ENCODE measurements at regions not wholly inside any gene's neighbourhood (a gene's known extent, or its start where the extent isn't known, plus 50 kb on each side); places are given as distances from the start of the nearest gene placed in this dataset.

- no peaks in the 10 kb centered on the region for H3K27me3 ChIP-seq (replicated peaks in 1 of 4; ENCODE audit: control extremely low read depth in 1 of 4, control insufficient read depth in 3 of 4, insufficient read depth in 4 of 4, low read length in 3 of 4)
- POLR2A ChIA-PET, result no interaction called here
- H3K79me2 ChIP-seq (ENCODE audit: control insufficient read depth, insufficient read depth, low read length), result no peaks in the 10 kb centered on the region
- no peaks in the 10 kb centered on the region for H3K9me3 Mint-ChIP-seq (ENCODE audit: insufficient read depth)
- H3K4me1 Mint-ChIP-seq, result no peaks in the 10 kb centered on the region
- no peaks in the 10 kb centered on the region for H4K20me1 ChIP-seq (ENCODE audit: control insufficient read depth, insufficient read depth, low read length, poor library complexity, severe bottlenecking)
- no peak overlapping the region for H3K4me3 Mint-ChIP-seq
- WGBS (ENCODE audit: insufficient coverage), result no CpG with 5 or more reads among the region's 1 CpG
- H3K36me3 ChIP-seq (replicated peaks in 1 of 2; ENCODE audit: control extremely low read depth in 1 of 2, control insufficient read depth in 1 of 2, extremely low read depth in 1 of 2, insufficient read depth in 2 of 2, low read length in 1 of 2), result no peaks in the 10 kb centered on the region
- H3K27ac ChIP-seq (ENCODE audit: low read length in 2 of 2), result no peak overlapping the region
- no peaks in the 10 kb centered on the region for H3K4me1 ChIP-seq (ENCODE audit: control insufficient read depth in 2 of 2, insufficient read depth in 2 of 2, low read length in 2 of 2)
- H3K27ac Mint-ChIP-seq, result no peak overlapping the region
- intact Hi-C loops (cut with micrococcal nuclease), result no loop called here
- CTCF ChIA-PET, result no interaction called here
- no peak for ATAC-seq (ENCODE audit: low read depth)
- no peak overlapping the region for H3K4me3 ChIP-seq (ENCODE audit: control extremely low read depth in 1 of 5, extremely low read depth in 1 of 5, insufficient read depth in 1 of 5, low read depth in 2 of 5, low read length in 4 of 5)
- no peak overlapping the region for H2AFZ ChIP-seq (ENCODE audit: insufficient read depth, low read depth, low read length, poor library complexity, severe bottlenecking)
- no peak overlapping the region for H3K9ac ChIP-seq (ENCODE audit: low read length)
- H3K4me2 ChIP-seq (replicated peaks; ENCODE audit: low read depth, low read length, poor library complexity, severe bottlenecking), result no peak overlapping the region
- no peak for DNase-seq
- TF ChIP-seq EZH2 (IDR thresholded peaks at IDR 0.05; ENCODE audit: borderline replicate concordance, insufficient read depth, low read depth, low read length, poor library complexity, severe bottlenecking) (no peak), CTCF (IDR thresholded peaks at IDR 0.05) (no peak)
- H3K27me3 Mint-ChIP-seq, result peaks cover 12% of the 10 kb centered on the region
- H3K9me3 ChIP-seq (ENCODE audit: control extremely low read depth in 1 of 3, control insufficient read depth in 2 of 3, insufficient read depth in 1 of 3, low read length in 2 of 3), result no peaks in the 10 kb centered on the region
These were observed 169.1 kb upstream of the THUMPD2 start for GRCh38 chr2:39948016-39948719.

GRCh38 chr2:39947294-39948015 lies 168.4 kb upstream of the THUMPD2 start:
- CTCF ChIA-PET, result no interaction called here
- no peaks in the 10 kb centered on the region for H4K20me1 ChIP-seq (ENCODE audit: control insufficient read depth, insufficient read depth, low read length, poor library complexity, severe bottlenecking)
- Mint-ChIP-seq H3K4me1 (no peaks in the 10 kb centered on the region), H3K4me3 (no peak overlapping the region), H3K27ac (no peak overlapping the region), H3K27me3 (peaks cover 12% of the 10 kb centered on the region), H3K9me3 (ENCODE audit: insufficient read depth) (no peaks in the 10 kb centered on the region)
- no peaks in the 10 kb centered on the region for H3K79me2 ChIP-seq (ENCODE audit: control insufficient read depth, insufficient read depth, low read length)
- H3K36me3 ChIP-seq (replicated peaks in 1 of 2; ENCODE audit: control extremely low read depth in 1 of 2, control insufficient read depth in 1 of 2, extremely low read depth in 1 of 2, insufficient read depth in 2 of 2, low read length in 1 of 2), result no peaks in the 10 kb centered on the region
- no peaks in the 10 kb centered on the region for H3K9me3 ChIP-seq (ENCODE audit: control extremely low read depth in 1 of 3, control insufficient read depth in 2 of 3, insufficient read depth in 1 of 3, low read length in 2 of 3)
- H3K27ac ChIP-seq (ENCODE audit: low read length in 2 of 2), result no peak overlapping the region
- DNase-seq, result no peak
- no peak overlapping the region for H3K4me2 ChIP-seq (replicated peaks; ENCODE audit: low read depth, low read length, poor library complexity, severe bottlenecking)
- intact Hi-C loops (cut with micrococcal nuclease), result no loop called here
- H3K4me3 ChIP-seq (ENCODE audit: control extremely low read depth in 1 of 5, extremely low read depth in 1 of 5, insufficient read depth in 1 of 5, low read depth in 2 of 5, low read length in 4 of 5), result no peak overlapping the region
- TF ChIP-seq CTCF (IDR thresholded peaks at IDR 0.05), result no peak
- no peak for TF ChIP-seq EZH2 (IDR thresholded peaks at IDR 0.05; ENCODE audit: borderline replicate concordance, insufficient read depth, low read depth, low read length, poor library complexity, severe bottlenecking)
- POLR2A ChIA-PET, result no interaction called here
- H3K4me1 ChIP-seq (ENCODE audit: control insufficient read depth in 2 of 2, insufficient read depth in 2 of 2, low read length in 2 of 2), result no peaks in the 10 kb centered on the region
- H3K9ac ChIP-seq (ENCODE audit: low read length), result no peak overlapping the region
- H2AFZ ChIP-seq (ENCODE audit: insufficient read depth, low read depth, low read length, poor library complexity, severe bottlenecking), result no peak overlapping the region
- ATAC-seq (ENCODE audit: low read depth), result no peak
- 100% methylated on average over 1 of the region's 2 CpGs for WGBS (ENCODE audit: insufficient coverage)
- no peaks in the 10 kb centered on the region for H3K27me3 ChIP-seq (replicated peaks in 1 of 4; ENCODE audit: control extremely low read depth in 1 of 4, control insufficient read depth in 3 of 4, insufficient read depth in 4 of 4, low read length in 3 of 4)

Data from B cell (primary cell).